ENCODE measurements at regions not wholly inside any gene's neighbourhood (a gene's known extent, or its start where the extent isn't known, plus 50 kb on each side); places are given as distances from the start of the nearest gene placed in this dataset.
A peak's percentile ranks its signal among the peaks of the same experiment; 100 is the strongest.

GRCh38 chr21:36255663-36256062 lies 64.3 kb upstream of the MORC3 start:
- peak overlapping the region; percentile 19 to 58 (median 40) for H3K4me3 ChIP-seq (ENCODE audit: control extremely low read depth in 1 of 5, extremely low read depth in 1 of 5, insufficient read depth in 1 of 5, low read depth in 2 of 5, low read length in 4 of 5)
- CTCF ChIA-PET: interaction anchor here (1.2 to 5.3 kb wide), 12 partner anchors 8 to 114 kb away, joined by 3 to 50 read pairs (median 6); partner anchors contain the start of gene MORC3
- TF ChIP-seq CTCF (IDR thresholded peaks at IDR 0.05) (no peak), EZH2 (IDR thresholded peaks at IDR 0.05; ENCODE audit: borderline replicate concordance, insufficient read depth, low read depth, low read length, poor library complexity, severe bottlenecking) (no peak)

GRCh38 chr21:36257657-36258056 lies 62.3 kb upstream of the MORC3 start:
- Mint-ChIP-seq H3K27me3 (no peaks in the 10 kb centered on the region), H3K27ac (peak overlapping the region; percentile 91), H3K4me3 (peak overlapping the region; percentile 50), H3K4me1 (peaks cover 82% of the 10 kb centered on the region), H3K9me3 (ENCODE audit: insufficient read depth) (no peaks in the 10 kb centered on the region)
- POLR2A ChIA-PET: interaction anchor here (1.2 to 5.3 kb wide), 2 partner anchors 64 kb away, joined by 5 to 73 read pairs; partner anchors contain the start of gene MORC3
- H3K36me3 ChIP-seq (replicated peaks in 1 of 2; ENCODE audit: control extremely low read depth in 1 of 2, control insufficient read depth in 1 of 2, extremely low read depth in 1 of 2, insufficient read depth in 2 of 2, low read length in 1 of 2): peaks cover 3 to 36% of the 10 kb centered on the region in 2 experiments
- DNase-seq (no peak), ATAC-seq (ENCODE audit: low read depth) (no peak)
- peaks cover 31% of the 10 kb centered on the region for H3K79me2 ChIP-seq (ENCODE audit: control insufficient read depth, insufficient read depth, low read length)
- H3K27ac ChIP-seq (ENCODE audit: low read length in 2 of 2): peak overlapping the region in 1 of 2 donors; percentile 84
- no peak overlapping the region for H2AFZ ChIP-seq (ENCODE audit: insufficient read depth, low read depth, low read length, poor library complexity, severe bottlenecking)
- no peak for TF ChIP-seq EZH2 (IDR thresholded peaks at IDR 0.05; ENCODE audit: borderline replicate concordance, insufficient read depth, low read depth, low read length, poor library complexity, severe bottlenecking)
- 38% methylated on average over 1 of the region's 1 CpG for WGBS (ENCODE audit: insufficient coverage)
- H3K9me3 ChIP-seq (ENCODE audit: control extremely low read depth in 1 of 3, control insufficient read depth in 2 of 3, insufficient read depth in 1 of 3, low read length in 2 of 3): peaks cover 0 to 3% (median 0%) of the 10 kb centered on the region in 3 donors
- H3K9ac ChIP-seq (ENCODE audit: low read length): no peak overlapping the region
- peak overlapping the region; percentile 6 for H3K4me2 ChIP-seq (replicated peaks; ENCODE audit: low read depth, low read length, poor library complexity, severe bottlenecking)
- no peaks in the 10 kb centered on the region for H3K27me3 ChIP-seq (replicated peaks in 1 of 4; ENCODE audit: control extremely low read depth in 1 of 4, control insufficient read depth in 3 of 4, insufficient read depth in 4 of 4, low read length in 3 of 4)
- H3K4me1 ChIP-seq (ENCODE audit: control insufficient read depth in 2 of 2, insufficient read depth in 2 of 2, low read length in 2 of 2): peaks cover 93 to 97% of the 10 kb centered on the region in 2 donors
- no peak overlapping the region for H3K4me3 ChIP-seq (ENCODE audit: control extremely low read depth in 1 of 5, extremely low read depth in 1 of 5, insufficient read depth in 1 of 5, low read depth in 2 of 5, low read length in 4 of 5)
- CTCF ChIA-PET: interaction anchor here (5.3 kb wide), 1 partner anchor 65 kb away, joined by 50 read pairs; the partner anchor contains the start of gene MORC3
- H4K20me1 ChIP-seq (ENCODE audit: control insufficient read depth, insufficient read depth, low read length, poor library complexity, severe bottlenecking): no peaks in the 10 kb centered on the region
- intact Hi-C loops (cut with micrococcal nuclease): loop anchor here (10.0 kb wide), 2 partner anchors 817 to 1213 kb away; partner anchors contain the start of genes PIGP, RUNX1 and TTC3

More at GRCh38 chr21:36255663-36256062, 64.3 kb upstream of the MORC3 start:
- Histone ChIP-seq H3K9me3 (ENCODE audit: control extremely low read depth in 1 of 3, control insufficient read depth in 2 of 3, insufficient read depth in 1 of 3, low read length in 2 of 3) (no peaks in the 10 kb centered on the region), H3K27ac (ENCODE audit: low read length in 2 of 2) (peak overlapping the region; percentile 81 to 84), H3K9ac (ENCODE audit: low read length) (peak overlapping the region; percentile 60), H3K4me2 (replicated peaks; ENCODE audit: low read depth, low read length, poor library complexity, severe bottlenecking) (peak overlapping the region; percentile 79), H4K20me1 (ENCODE audit: control insufficient read depth, insufficient read depth, low read length, poor library complexity, severe bottlenecking) (no peaks in the 10 kb centered on the region), H3K36me3 (replicated peaks in 1 of 2; ENCODE audit: control extremely low read depth in 1 of 2, control insufficient read depth in 1 of 2, extremely low read depth in 1 of 2, insufficient read depth in 2 of 2, low read length in 1 of 2) (peaks cover 7 to 34% of the 10 kb centered on the region in 2 experiments), H2AFZ (ENCODE audit: insufficient read depth, low read depth, low read length, poor library complexity, severe bottlenecking) (peak overlapping the region; percentile 21), H3K27me3 (replicated peaks in 1 of 4; ENCODE audit: control extremely low read depth in 1 of 4, control insufficient read depth in 3 of 4, insufficient read depth in 4 of 4, low read length in 3 of 4) (no peaks in the 10 kb centered on the region), H3K79me2 (ENCODE audit: control insufficient read depth, insufficient read depth, low read length) (peaks cover 31% of the 10 kb centered on the region), H3K4me1 (ENCODE audit: control insufficient read depth in 2 of 2, insufficient read depth in 2 of 2, low read length in 2 of 2) (peaks cover 81 to 86% of the 10 kb centered on the region in 2 donors)
- POLR2A ChIA-PET: interaction anchor here (0.6 to 5.3 kb wide), 6 partner anchors 13 to 66 kb away, joined by 3 to 73 read pairs (median 4); partner anchors contain the start of gene MORC3
- DNase-seq (peak; percentile 82), ATAC-seq (ENCODE audit: low read depth) (peak; percentile 66)
- H3K27me3 Mint-ChIP-seq: no peaks in the 10 kb centered on the region
- H3K4me1 Mint-ChIP-seq: peaks cover 71% of the 10 kb centered on the region
- WGBS (ENCODE audit: insufficient coverage): 20% methylated on average over 1 of the region's 5 CpGs
- H3K27ac Mint-ChIP-seq: peak overlapping the region; percentile 91
- no peaks in the 10 kb centered on the region for H3K9me3 Mint-ChIP-seq (ENCODE audit: insufficient read depth)
- intact Hi-C loops (cut with micrococcal nuclease): loop anchor here (1.0 to 10.0 kb wide), 6 partner anchors 8 to 1211 kb away; partner anchors contain the start of genes DOP1B, MORC3, PIGP and RUNX1
- H3K4me3 Mint-ChIP-seq: peak overlapping the region; percentile 87

All from B cell (primary cell).